ENCODE measurements at regions not wholly inside any gene's neighbourhood (a gene's known extent, or its start where the extent isn't known, plus 50 kb on each side); places are given as distances from the start of the nearest gene placed in this dataset.
A peak's percentile ranks its signal among the peaks of the same experiment; 100 is the strongest.

DNA sequence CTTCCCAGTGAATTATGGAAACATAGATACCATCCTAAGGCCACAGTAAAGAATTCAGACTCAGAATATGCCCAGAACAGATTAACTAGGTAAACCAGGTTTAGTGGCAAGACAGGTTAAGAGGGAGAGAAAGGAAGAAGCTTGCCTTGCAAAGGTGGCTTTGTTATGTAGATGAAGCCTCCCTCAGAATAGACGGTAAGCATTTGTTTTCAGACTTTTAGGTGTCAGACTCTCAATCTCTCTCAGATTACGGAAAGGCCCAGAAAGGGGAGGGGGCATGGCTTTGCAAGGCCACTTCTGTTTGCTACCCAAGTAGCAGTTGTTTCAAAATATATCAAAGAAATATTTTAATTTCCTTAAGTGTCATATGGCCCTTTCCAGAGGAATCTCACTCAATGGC lies 457.1 kb upstream of the BOD1L1 start:
- TF ChIP-seq, protein P1, sequence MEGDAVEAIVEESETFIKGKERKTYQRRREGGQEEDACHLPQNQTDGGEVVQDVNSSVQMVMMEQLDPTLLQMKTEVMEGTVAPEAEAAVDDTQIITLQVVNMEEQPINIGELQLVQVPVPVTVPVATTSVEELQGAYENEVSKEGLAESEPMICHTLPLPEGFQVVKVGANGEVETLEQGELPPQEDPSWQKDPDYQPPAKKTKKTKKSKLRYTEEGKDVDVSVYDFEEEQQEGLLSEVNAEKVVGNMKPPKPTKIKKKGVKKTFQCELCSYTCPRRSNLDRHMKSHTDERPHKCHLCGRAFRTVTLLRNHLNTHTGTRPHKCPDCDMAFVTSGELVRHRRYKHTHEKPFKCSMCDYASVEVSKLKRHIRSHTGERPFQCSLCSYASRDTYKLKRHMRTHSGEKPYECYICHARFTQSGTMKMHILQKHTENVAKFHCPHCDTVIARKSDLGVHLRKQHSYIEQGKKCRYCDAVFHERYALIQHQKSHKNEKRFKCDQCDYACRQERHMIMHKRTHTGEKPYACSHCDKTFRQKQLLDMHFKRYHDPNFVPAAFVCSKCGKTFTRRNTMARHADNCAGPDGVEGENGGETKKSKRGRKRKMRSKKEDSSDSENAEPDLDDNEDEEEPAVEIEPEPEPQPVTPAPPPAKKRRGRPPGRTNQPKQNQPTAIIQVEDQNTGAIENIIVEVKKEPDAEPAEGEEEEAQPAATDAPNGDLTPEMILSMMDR (IDR thresholded peaks at IDR 0.05; ENCODE audit: low read depth, low read length): no peak
- no peak overlapping the region for H3K4me3 ChIP-seq (replicated peaks in 1 of 2; ENCODE audit: low read depth in 2 of 2, low read length in 2 of 2)
- DNase-seq (ENCODE audit: low read depth in 2 of 2): no peak

DNA sequence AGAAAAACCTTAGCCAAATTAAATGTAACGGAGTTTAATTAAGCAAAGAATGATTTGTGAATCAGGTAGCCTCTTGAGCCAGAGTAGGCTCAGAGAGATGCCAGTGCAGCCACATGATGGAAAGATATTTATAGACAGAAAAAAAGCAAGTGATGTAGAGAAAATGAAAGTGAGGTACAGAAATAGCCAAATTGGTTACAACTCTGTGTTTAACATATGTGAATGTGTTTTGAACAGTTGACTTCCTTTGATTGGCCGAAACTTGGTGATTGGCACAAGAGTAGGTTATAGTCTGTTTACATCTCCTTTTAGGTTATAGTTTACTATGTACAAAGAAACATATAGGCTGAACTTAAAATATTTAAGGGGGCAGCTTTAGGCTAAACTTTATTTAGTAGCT lies 459.9 kb upstream of the BOD1L1 start:
- no peak overlapping the region for H3K4me3 ChIP-seq (replicated peaks in 1 of 2; ENCODE audit: low read depth in 2 of 2, low read length in 2 of 2)
- DNase-seq (ENCODE audit: low read depth in 2 of 2): no peak
- TF ChIP-seq, protein P1 (IDR thresholded peaks at IDR 0.05; ENCODE audit: low read depth, low read length): no peak

DNA sequence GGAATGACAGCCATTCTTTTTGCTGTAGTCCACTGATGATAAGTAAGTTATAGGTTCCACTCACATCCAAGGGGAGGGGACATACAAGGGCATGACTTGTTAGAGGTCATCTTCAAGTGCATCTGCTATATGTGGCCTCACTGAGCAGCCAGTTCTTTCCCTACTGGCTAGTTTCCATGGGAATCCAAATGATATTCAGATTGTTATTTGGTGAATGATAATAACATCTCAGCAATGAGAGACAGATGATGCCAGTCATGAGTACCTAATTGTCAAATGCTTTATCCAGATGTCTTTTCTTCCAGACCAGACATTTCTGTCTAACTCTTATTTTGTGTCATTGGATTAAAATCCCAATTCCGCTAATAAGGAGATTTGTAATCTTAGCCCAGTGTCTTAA lies 460.4 kb upstream of the BOD1L1 start:
- no peak overlapping the region for H3K4me3 ChIP-seq (replicated peaks in 1 of 2; ENCODE audit: low read depth in 2 of 2, low read length in 2 of 2)
- no peak for DNase-seq (ENCODE audit: low read depth in 2 of 2)
- TF ChIP-seq, protein P1 (IDR thresholded peaks at IDR 0.05; ENCODE audit: low read depth, low read length): no peak

DNA sequence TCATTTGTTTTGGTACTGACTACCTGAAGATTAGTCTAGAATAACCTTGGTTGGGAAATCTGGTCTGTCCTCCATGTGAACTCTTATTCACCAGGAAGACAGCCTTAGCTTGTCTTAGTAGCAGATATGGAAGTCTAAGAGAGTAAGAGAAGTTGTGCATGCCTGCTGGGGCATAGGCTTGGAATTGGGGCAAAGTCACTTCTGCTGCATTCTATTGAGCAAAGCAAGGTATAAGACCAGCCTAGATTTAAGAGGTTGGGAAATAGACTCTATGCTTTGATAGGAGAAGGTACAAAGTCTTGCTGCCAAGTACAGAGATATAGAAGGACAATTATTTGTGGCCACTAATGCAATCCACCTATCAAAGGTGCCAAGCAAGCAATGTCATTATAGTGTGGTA lies 464.0 kb upstream of the BOD1L1 start:
- TF ChIP-seq, protein P1 (IDR thresholded peaks at IDR 0.05; ENCODE audit: low read depth, low read length): no peak
- no peak for DNase-seq (ENCODE audit: low read depth in 2 of 2)
- H3K4me3 ChIP-seq (replicated peaks in 1 of 2; ENCODE audit: low read depth in 2 of 2, low read length in 2 of 2): no peak overlapping the region

DNA sequence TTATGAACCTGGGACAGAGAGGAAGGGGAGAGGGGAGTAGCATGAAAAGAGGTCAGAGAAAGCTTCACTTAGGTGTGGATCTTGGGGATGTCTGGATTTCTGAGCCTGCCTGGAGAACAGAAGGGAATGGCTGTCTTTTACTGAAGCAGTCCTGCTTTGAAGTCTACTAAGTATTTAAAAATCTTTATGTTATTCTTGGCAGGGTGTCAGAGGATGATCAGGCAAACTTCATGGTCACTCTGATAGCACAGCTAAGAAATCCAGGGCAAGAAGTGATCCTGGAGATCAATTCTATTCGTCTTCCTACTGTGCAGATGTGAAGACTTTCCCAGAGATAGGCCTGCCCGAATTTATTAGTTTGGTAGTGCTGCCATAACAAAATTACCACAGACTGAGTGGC lies 464.4 kb upstream of the BOD1L1 start:
- no peak overlapping the region for H3K4me3 ChIP-seq (replicated peaks in 1 of 2; ENCODE audit: low read depth in 2 of 2, low read length in 2 of 2)
- TF ChIP-seq, protein P1 (IDR thresholded peaks at IDR 0.05; ENCODE audit: low read depth, low read length): no peak
- DNase-seq (ENCODE audit: low read depth in 2 of 2): peak in 1 of 2 donors; percentile 60

DNA sequence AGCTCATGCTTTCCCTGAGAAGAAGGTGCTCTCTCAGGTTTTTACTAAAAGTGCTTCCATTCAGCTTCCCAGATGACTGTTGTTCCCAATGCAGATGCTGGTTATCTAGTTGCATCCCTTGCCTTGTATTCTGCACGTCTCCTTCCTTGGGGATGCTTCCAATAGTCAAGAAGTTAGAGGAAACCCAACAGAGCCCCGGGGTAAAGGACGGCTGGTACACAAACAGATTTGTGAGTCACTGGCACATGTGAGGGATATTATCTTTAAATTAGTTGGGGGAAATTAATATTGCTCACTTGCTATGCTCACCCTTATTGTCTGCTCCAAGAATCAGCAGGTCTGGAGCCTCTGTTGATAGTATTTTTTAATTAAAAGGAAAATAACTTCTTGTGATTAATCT lies 465.2 kb upstream of the BOD1L1 start:
- H3K4me3 ChIP-seq (replicated peaks in 1 of 2; ENCODE audit: low read depth in 2 of 2, low read length in 2 of 2): no peak overlapping the region
- TF ChIP-seq, protein P1 (IDR thresholded peaks at IDR 0.05; ENCODE audit: low read depth, low read length): no peak
- no peak for DNase-seq (ENCODE audit: low read depth in 2 of 2)

DNA sequence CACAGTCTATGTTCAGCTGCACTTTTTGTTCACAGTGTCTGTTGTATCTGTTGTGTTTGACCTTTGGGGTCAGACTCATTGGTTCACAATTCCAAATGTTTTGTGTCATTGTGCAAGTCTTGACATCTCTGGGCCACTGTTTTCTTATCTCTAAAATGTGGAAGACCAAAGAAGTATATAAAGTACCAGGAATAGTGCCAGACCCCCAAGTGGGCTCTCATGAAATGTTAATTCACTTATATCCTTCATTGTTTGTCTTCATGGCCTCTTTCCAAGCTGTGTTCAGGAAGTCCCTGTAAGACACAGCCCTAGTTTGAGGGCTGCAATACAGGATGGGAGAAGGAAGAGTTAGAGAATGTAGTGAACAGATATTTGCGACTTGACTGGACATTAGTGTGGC lies 468.3 kb upstream of the BOD1L1 start:
- no peak overlapping the region for H3K4me3 ChIP-seq (replicated peaks in 1 of 2; ENCODE audit: low read depth in 2 of 2, low read length in 2 of 2)
- peak; percentile 25 to 31 for DNase-seq (ENCODE audit: low read depth in 2 of 2)
- TF ChIP-seq, protein P1 (IDR thresholded peaks at IDR 0.05; ENCODE audit: low read depth, low read length): no peak

All from cardiac fibroblast (primary cell).